LHCN-M2 (cell line): ENCODE measurements at regions not wholly inside any gene's neighbourhood (a gene's known extent, or its start where the extent isn't known, plus 50 kb on each side); places are given as distances from the start of the nearest gene placed in this dataset.
"Not testable (repeated sequence)": the region's sequence is repeated elsewhere in the genome, so short reads cannot be mapped to it uniquely, and the experiment has no call there.

ENCODE experiments used
- DNase-seq: peaks from one replicate; pipeline ENCODE4 v3.0.0-alpha.2; 2012; ENCODE audit warnings: low read depth

- DNase-seq, result no peak
Observed at GRCh38 chr5:62154758-62155157, 151.2 kb upstream of the KIF2A start.

GRCh38 chr5:62155988-62156387 lies 150.0 kb upstream of the KIF2A start:
- no peak for DNase-seq

DNA sequence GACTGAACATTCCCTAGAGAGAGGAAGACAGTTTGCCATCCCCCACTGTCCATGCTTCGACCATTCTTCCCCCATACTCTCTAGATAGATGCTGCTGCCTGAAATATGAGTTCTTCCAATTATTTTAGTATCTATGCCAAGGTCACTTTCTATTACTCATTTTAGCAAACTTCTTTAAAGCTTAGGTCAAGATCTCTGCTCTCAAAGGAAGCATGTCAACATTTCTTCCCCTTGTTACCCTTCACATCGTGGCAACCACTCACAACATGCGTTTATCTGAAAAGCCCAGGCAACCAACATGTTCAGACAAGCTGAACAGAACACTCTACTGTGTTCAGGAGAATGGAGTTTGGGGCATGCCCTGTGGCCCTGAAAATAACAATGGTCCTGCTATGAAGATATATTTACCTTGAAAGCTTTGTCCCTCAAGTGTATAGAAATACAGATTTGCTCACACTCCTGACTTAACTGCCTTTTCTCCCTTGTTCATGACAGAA lies 138.4 kb upstream of the KIF2A start:
- no peak for DNase-seq

DNA sequence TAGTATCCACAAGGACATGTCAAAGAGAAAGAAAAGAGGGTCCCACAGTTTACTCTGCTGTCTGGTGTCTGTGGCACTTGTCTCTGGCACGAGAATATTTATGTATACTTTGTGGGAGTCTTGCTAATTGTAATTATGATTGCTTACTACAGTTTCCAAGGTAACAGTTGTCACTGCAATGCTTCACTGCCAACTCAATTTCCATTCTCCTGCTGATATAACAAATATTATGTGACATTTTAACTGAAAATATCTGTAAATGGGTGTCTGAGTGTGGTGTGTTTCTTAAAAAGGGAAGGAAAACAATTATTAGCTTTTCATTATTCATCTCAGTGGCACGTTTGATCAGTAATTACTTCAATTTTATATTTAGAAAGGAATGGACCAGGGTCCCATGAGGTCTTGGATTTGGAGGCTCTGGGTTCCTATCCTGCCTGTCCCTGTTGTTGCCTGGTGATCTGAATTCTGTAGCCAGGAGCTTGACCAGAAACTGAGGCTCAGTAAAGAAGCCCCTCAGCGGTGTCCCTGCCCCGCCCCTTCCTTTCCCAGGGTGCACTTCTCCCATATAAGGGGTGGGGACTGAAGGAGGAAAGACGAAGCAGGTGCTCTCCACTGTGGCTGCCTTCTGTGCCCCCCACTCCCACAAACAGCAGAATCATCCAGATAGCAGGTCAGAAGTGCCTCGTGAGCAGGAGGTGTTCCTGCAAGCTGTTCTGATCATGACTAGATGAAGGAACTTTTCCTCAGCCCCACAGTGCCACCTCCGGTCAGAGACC lies 137.3 kb upstream of the KIF2A start:
- DNase-seq, result no peak

GRCh38 chr5:62178258-62178657 lies 127.7 kb upstream of the KIF2A start:
- no peak for DNase-seq

DNA sequence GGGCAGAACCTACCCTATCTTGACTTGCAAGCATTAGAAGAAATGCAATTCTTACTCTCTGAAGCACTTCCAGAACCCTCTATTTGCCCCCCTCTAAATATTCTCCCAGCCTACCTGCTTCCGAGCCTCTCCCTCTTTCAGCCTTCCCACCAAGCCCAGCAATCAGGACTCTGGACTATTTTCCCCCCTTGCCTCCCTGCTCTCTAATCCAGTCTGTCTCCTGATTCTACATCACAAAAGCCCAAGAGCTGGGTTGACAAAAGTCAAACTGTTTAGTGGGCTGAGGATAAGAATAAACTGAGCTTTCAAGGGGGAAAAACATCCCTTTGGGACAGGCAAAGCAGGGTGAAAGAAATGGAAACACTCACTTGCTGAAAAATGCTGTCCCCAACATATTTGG lies 123.2 kb upstream of the KIF2A start:
- no peak for DNase-seq

- DNase-seq, result no peak
Observed at GRCh38 chr5:62183727-62184126, 122.3 kb upstream of the KIF2A start.

DNA sequence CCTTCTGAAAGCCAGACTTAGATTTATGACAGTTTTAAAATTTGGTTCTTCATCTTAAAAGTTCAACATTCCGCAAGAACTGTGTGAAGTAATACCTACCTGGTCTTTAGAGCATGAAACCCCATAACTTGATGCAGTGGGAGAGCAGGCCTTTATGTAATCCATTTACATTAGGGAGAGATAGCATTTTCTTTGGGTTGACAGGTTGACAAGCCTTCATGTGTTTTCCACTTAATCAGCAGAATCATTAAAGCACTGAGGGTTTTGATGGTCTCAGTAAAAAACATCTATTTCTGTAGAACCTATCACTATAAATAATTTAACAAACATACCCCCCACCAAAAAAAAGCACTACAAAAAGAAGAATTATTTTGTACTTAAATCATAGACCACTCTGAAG lies 121.6 kb upstream of the KIF2A start:
- no peak for DNase-seq

- no peak for DNase-seq
Observed at GRCh38 chr5:62190173-62190572, 115.8 kb upstream of the KIF2A start.

GRCh38 chr5:62190931-62191330 lies 115.1 kb upstream of the KIF2A start:
- DNase-seq, result no peak

DNA sequence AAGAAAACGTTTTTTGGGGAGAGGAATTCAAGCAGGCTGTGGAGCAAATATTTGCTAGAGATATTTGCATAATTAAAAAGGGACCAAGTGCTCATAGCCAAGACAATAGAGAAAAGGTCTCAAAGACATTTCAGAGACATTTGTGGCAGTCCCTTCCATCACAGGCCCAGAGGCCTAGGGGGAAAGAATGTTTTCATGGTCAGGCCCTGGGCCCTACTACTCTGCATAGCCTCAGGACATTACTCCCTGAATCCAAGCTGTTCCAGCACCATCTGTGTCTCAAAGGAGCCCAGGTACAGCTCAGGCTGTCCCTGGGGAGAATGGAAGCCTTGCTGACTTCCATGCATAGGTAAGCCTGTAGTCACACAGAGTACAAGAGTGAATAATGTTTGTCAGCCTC lies 113.0 kb upstream of the KIF2A start:
- DNase-seq, result no peak

DNA sequence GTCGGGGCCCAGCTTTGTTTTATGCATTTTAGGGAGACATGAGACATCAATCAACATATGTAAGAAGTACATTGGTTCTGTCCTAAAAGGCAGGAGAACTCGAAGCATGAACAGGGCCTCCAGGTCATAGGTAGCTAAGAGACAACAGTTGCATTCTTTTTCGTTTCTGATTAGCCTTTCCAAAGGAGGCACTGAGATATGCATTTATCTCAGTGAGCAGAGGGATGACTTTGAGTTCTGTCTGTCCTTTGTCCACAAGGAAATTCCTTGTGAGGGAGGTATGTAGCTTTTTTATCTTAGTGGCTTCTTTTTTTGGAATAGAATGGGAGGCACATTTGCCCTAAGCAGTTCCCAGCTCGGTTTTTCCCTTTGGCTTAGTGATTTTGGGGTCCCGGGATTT lies 109.5 kb upstream of the KIF2A start:
- not testable (repeated sequence) for DNase-seq

- no peak for DNase-seq
Observed at GRCh38 chr5:62197697-62198096, 108.3 kb upstream of the KIF2A start.

GRCh38 chr5:62198421-62198820 lies 107.6 kb upstream of the KIF2A start:
- no peak for DNase-seq

- DNase-seq, result no peak
Observed at GRCh38 chr5:62199792-62200716, 106.0 kb upstream of the KIF2A start.

DNA sequence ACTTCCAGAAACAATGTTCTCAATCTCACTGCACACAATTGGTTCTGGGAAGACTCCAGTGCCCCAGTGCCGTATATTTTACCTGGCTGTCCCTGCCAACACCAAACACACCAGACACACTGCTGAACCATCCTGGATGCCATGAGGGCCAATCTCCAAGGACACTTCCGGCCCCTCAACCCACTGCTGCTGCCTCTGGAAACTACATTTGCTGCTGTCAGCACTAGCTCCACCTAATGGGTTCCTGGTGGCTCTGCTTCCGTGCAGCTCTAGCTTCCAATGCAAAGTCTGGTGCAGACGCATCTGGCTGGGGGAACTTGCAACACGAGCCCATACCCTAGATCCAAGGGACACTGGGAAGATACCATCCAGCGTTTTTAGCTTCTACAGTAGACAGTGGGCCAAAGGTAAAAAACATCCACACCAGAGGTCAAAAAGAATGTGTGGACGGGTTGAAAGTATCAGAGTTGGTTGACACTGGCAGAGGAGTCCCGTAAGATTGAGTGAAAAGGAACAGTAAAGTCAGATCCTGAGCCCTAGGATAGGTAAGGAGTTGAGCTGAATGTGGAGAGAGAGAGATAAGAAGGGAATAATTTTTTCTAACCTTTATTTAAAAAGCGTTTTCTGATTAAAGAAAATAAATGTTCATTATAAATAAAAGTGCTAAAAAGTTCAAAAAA lies 99.7 kb upstream of the KIF2A start:
- DNase-seq, result no peak

- no peak for DNase-seq
Observed at GRCh38 chr5:62208218-62208852, 97.7 kb upstream of the KIF2A start.

DNA sequence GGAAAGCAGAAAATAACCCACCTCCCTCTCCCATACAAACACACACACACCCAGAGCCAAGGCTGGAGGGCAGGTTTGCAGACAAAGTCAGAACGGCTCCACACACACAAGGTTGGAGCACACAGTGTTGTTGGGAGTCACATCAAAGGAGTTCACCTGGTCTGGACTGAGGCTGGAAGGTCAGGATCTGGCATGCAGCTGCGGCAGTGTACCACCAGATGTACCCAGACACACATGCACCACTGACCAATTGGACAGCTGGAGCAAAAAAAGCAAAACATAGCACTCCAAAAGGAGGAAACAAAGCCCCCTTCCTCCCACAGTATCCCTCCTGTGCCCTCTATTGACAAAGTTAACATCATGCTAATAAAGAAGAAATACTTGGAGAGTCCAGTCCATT lies 94.6 kb upstream of the KIF2A start:
- DNase-seq, result no peak

GRCh38 chr5:62212648-62213047 lies 93.4 kb upstream of the KIF2A start:
- no peak for DNase-seq

DNA sequence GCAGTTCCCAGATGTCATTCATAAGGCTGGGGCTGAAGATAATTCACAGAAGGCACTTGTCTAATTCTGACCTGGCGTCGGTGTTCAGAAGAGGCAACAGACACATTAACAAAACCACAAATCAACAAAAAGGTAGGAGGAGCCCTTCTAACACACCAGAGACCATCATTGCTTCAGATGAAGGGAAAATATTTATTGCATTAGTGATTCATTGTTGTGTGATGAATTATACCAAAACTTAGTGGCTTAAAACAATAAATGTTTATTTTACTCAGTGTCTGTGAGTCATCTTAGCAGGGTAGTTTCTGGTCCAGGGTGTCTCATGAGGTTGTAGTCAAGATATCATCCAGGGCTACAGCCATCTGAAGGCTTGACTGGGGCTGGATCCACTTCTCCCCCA lies 91.3 kb upstream of the KIF2A start:
- DNase-seq, result peak; percentile 33

DNA sequence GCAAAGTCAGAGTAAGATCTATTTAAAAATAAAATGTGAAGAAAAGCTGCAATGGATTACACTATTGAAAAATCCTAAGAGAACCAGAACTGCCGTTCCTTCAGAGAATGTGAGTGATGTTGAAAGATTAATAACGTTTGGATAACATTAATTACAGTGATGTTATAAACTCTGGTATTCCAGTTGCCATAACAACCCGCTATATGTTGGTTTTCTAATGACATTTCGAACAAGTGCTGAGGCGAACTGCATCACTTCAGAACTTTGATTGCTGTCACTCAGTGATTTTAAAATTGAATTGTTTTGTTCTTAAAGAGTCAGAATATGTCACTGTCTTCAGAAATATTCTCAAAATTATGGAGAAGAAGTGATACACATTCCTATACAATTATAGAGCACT lies 89.4 kb upstream of the KIF2A start:
- not testable (repeated sequence) for DNase-seq

DNA sequence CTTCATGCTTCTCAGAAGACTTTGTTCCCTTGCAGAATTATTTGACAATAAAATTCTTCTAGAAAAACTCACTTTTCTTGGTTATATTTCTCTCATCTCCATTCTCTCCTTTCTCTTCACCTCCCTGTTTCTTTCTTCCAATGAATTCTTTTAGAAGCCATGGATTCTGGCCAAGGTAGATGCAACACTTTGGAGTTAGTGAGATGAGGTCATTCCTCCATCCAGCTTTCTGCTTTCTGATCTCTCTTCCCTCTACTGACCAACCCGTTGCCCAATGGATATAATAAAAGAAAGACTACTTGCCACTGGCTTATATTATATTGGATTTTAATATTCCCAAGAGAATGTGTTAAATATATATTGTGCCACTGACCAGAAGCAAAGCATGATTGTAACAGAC lies 88.9 kb upstream of the KIF2A start:
- DNase-seq, result not testable (repeated sequence)
